GM21360 (cell line): ENCODE measurements at regions not wholly inside any gene's neighbourhood (a gene's known extent, or its start where the extent isn't known, plus 50 kb on each side); places are given as distances from the start of the nearest gene placed in this dataset.
A peak's percentile ranks its signal among the peaks of the same experiment; 100 is the strongest.

Source experiments
- ATAC-seq: cut with Tn5 transposase; IDR thresholded peaks from one replicate; pipeline ENCODE4 v1.9.1; 2021; ENCODE audit warnings: mild to moderate bottlenecking, moderate library complexity; ENCODE audit not compliant: unreplicated experiment

DNA sequence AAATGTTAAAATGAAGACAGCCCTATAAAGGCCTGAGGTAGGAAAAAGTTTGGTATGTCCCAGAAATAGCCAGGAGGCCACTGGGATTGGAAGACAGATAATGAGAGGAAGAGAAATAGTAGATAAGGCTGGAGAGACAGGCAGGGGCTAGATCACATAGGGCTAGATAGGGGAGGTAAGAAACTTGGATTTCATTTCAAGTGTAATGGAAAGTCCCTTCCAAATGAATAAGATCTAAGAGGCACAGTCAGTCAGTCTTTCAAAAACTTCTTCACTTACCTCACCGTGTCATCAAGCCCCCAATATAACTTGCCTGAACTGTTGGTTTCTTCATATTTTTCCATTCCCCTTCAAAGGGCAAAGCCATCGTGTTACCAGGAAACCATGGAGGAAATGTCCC lies 121.8 kb downstream of the SPCS3 start:
- ATAC-seq, result peak; percentile 48

DNA sequence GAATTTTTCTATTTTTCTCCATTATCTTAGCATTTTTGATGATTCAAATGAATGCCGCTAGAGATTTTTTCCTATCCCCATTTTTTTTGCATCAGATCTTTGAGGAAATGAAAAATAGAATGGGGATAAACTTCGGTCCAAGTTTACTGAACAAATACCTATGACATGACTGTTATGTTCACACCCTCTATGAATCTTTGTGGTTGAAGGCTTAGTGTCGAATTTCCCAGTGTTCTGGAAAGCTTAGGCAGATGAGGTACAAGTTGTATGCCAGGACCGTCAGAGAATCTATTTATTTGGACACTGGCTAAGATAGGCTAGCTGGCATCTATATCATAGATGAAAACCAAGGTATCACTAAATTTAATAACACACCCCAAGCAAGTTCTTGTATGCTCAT lies 123.4 kb downstream of the SPCS3 start:
- no peak for ATAC-seq

- no peak for ATAC-seq
These were observed 124.1 kb downstream of the SPCS3 start for GRCh38 chr4:176443646-176444409.

GRCh38 chr4:176444741-176445140 lies 125.0 kb downstream of the SPCS3 start:
- ATAC-seq, result no peak

DNA sequence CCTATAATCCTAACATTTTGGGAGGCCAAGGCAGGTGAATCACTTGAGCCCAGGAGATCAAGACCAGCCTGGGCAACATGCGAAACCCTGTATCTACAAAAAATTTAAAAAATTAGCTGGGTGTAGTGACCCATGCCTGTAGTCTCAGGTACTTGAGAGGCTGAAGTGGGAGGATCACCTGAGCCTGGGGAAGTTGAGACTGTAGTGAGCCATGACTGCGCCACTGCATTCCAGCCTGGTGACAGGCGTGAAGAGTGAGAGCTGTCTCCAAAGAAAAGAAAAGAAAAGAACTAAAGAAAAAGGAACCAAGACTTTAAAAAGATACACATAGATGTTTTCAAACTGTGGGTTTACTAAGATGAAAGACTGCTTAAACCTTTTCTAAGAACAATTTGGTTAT lies 129.0 kb downstream of the SPCS3 start:
- no peak for ATAC-seq

DNA sequence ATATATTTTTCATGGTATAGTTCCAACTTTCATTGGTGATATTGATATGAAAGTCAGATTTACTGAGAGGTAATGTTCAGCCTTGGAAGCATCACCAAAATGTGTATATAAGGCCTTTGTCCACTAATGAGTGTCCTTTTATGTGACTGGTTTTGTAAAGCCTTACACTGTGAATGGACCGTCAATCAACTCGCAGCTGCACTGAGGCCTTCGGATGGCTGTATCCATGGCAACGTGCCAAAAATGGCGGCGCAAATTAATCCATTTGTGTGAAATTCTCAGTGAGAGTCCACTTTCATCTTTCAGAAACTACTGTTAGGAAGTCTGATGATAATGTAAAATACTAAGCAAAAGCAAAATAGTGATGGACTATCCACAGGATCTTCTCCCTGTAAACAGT lies 131.7 kb downstream of the SPCS3 start:
- ATAC-seq, result no peak

DNA sequence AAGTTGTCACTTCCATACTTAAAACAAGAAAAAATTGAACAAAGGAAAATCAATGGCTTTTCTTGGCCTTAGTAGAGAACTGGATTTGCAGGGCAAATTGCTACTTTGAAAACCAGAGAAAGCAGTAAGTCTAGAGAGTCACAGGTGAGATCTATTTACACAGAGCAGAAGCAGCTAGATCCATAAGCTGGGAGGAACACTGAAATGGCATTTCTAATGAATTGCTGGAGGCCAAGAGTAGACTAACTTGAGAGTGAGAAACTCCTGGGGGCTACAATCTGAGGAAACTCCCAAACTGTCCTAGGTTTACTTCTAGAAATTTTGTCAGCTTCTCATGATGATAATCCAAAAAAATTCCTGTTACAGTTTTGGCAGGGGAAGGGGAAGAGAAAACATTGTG lies 133.3 kb downstream of the SPCS3 start:
- no peak for ATAC-seq

- ATAC-seq, result no peak
These were observed 133.9 kb downstream of the SPCS3 start for GRCh38 chr4:176453658-176454057.

- ATAC-seq, result peak; percentile 99
These were observed 145.0 kb downstream of the SPCS3 start for GRCh38 chr4:176464748-176465147.

- ATAC-seq, result no peak
These were observed 147.2 kb downstream of the SPCS3 start for GRCh38 chr4:176467001-176467400.

- ATAC-seq, result no peak
These were observed 149.8 kb downstream of the SPCS3 start for GRCh38 chr4:176469546-176469945.

GRCh38 chr4:176470671-176471070 lies 150.9 kb downstream of the SPCS3 start:
- ATAC-seq, result no peak

DNA sequence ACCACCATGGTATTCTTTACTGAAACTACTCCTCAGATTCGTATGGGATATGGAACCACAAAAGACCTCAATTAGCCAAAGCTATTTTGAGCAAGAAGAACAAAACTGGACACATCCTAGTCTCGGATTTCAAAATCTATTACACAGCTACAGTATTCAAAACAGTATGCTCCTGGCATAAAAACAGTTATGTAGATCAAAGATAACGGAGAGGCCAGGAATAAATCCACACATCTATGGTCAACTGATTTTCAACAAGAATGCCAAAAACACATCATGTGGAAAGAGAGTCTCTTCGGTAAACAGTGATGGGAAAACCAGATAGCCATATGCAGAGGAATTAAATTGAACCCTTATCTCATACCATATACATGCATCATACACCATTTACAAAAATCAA lies 155.3 kb downstream of the SPCS3 start:
- ATAC-seq, result no peak

- no peak for ATAC-seq
These were observed 158.3 kb downstream of the SPCS3 start for GRCh38 chr4:176478076-176478475.

DNA sequence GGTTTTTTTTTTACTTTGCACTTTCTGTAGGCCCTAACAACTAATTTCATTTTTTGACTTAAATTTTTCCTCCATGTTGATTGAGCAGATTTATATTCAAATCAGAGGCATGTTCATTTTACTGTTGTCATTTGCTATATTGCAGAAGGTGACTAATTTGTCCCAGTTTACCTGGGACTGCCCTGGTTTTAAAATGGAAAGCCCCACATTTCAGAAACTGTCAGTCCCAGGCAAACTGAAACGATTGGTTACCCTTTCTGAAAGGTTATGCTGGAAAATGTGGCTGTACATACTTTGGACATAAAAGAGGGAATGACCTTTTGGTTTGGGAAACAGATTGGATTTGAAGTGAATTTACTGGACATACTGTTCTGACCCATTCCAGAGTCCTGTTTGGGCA lies 160.0 kb downstream of the SPCS3 start:
- peak; percentile 58 for ATAC-seq

DNA sequence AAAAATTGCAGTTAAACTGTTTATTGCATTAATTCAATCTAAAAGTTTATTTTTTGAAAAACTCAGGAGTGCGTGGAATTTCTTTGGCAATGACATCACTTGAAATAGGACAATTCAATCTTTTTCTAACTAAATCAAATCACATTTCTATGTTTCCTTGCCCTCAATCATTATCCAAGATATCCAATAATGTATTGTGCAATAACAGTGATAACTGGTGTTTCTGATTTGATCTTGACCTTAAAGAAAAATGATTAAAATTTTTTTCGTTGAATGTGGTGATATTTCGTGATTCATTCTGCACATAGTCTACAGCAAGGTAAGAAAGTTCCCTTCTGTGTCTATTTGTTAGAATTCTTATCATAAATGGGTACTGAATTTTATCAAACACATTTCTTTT lies 163.2 kb downstream of the SPCS3 start:
- ATAC-seq, result no peak

DNA sequence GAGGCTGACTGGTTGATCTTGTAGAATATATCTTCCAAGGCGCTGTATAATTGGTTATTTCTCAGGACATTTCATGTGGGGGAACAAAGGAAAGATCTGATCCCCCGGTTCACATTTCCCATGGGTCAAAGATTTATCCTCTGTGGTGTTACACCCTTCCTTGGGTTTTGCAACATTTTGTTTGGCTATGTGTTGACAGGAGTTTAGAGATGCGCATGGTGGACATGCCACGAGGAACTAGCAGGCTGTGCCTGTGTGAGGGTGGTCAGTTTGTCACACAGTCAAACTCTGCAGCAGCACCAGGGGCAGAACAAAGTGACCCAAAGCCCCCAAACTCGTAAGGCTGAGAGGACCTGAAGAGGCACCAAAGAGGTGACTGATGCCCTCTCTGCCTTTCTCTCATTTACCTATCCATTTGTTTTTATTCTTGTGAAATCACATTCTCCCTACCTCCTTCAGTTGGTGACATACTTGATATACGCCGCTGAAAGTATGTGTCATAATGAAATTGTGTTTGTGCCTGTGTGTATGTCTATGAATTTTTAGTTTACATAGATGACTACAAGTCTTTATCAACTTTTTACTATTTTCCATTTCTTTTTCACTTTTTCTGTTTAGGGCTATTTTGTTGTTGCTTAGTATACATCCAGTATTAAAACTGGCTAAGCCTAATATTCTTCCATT lies 164.7 kb downstream of the SPCS3 start:
- ATAC-seq, result no peak

DNA sequence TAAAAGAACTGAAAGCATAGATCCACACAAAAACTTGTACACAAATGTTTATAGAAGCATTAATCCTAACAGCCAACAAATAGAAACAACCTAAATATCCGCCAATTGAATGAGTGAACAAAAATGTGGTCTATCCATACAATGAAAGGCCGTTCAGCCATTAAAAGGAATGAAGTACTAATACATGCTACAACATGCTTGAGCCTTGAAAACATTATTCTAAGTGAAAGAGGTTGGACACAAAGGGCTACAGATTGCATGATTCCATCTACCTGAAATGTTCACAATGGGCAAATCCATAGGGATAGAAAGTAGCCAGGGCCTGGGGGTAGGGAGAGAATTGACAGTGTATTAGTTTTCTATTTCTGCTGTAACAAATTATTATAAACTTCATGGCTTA lies 169.2 kb downstream of the SPCS3 start:
- ATAC-seq, result no peak

DNA sequence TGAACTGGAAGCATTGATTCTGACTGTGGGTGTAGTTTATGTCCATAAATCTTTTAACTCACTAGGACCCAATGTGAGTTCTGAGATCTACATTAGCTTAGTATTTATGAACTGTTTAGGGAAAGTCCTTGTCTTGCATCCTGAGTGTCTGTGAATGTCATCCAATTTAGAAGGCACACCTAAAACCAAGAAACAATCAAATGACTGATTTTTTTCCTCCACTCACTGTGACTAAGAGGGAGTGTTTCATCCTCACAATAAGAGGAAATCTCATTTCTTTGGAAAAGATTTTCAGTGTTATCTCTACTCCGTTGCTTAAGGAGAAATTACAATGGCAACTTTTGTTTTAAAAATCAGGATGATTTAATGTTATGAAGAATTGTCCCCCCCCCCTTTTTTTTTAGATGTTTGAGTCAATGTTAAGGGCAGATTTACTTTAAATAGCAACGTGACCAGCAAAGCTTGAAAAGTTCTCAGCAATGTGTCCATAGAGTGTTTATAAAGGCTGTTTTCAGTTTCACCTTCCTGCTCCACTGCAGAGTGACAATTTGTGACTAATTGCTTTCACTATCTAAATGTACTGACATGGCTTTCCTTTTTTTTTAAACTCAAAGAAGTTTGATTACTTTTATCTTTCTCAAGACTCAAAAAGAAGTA lies 173.0 kb downstream of the SPCS3 start:
- peak; percentile 100 for ATAC-seq

DNA sequence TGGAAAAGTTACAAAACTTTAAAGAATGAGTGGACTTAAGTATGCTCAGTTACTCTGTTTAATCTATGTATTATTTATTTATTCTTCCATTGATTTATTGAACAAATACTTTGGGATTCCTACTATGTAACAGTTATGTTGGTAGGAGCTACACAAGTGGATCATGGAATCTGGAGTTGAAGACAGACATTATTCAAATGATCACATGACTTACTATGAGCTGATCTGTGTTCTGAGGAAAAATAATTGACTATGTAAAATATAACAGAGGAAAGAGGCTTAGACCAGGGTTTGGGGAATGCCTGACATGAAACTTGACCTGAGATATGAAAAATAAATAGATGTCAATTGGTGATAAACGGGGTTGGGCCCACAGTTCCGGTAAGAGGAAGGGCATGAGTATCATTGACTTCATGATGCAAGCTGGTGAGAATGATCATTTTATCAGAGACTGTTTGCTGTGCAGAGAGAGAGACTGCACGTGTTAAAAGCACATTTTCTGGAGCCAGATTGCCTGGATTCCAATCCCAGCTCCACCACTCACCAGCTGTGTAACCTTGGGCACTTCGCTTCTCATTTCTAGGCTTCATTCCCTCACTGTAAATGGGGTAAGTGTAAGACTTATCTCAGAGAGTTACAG lies 179.0 kb downstream of the SPCS3 start:
- ATAC-seq, result no peak

DNA sequence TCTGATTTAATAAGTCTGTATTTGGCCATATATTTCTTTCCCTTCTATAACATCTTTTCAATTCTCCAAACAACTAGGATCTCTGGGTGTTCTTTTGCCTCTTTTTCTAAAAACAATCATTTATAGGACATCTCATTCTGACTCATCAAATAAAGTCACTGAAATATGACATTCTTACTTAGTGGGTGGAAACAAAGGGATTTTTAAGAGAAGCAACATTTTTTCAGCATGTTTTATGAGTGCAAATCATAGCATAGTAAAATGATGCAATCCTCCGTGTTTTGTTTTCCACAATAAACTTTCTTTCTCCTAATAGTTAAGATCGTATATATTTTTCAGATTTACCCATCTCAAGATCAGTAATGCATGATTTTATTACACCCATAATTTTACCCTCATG lies 179.8 kb downstream of the SPCS3 start:
- ATAC-seq, result no peak

- ATAC-seq, result no peak
These were observed 181.1 kb downstream of the SPCS3 start for GRCh38 chr4:176500894-176501293.
